GM20000 (cell line): ENCODE measurements at regions not wholly inside any gene's neighbourhood (a gene's known extent, or its start where the extent isn't known, plus 50 kb on each side); places are given as distances from the start of the nearest gene placed in this dataset.

ENCODE experiments used
- DNase-seq: peaks from one replicate; pipeline ENCODE4 v3.0.0; 2012; ENCODE audit warnings: low spot score
- TF ChIP-seq, protein P1 (sequence below): IDR thresholded peaks from 2 replicates; pipeline ENCODE4 v1.5.1; 2012; ENCODE audit warnings: mild to moderate bottlenecking, control low read depth; ENCODE audit errors: extremely low read depth, missing control alignments

DNA sequence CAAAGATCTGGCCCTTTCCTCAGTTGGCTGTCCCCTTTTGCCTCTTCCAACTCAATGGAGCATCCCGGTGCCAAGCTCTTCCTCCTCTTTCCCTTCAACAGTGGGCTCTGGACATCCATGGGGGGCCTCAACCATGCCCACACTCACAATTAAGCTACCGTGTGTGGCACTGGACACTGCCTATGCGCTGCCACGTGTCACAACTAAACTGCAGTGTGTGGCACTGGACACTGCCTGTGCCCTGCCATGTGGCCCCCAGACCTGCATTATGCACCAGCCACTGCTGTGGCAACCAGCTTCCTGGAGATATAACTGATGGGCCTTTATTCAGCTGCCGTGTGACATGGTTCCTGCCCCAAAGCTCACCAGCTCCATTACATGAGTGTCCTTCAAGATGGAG is 179.1 kb downstream of the KCNA5 start:
- DNase-seq, result no peak
- TF ChIP-seq, protein P1, sequence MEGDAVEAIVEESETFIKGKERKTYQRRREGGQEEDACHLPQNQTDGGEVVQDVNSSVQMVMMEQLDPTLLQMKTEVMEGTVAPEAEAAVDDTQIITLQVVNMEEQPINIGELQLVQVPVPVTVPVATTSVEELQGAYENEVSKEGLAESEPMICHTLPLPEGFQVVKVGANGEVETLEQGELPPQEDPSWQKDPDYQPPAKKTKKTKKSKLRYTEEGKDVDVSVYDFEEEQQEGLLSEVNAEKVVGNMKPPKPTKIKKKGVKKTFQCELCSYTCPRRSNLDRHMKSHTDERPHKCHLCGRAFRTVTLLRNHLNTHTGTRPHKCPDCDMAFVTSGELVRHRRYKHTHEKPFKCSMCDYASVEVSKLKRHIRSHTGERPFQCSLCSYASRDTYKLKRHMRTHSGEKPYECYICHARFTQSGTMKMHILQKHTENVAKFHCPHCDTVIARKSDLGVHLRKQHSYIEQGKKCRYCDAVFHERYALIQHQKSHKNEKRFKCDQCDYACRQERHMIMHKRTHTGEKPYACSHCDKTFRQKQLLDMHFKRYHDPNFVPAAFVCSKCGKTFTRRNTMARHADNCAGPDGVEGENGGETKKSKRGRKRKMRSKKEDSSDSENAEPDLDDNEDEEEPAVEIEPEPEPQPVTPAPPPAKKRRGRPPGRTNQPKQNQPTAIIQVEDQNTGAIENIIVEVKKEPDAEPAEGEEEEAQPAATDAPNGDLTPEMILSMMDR, result no peak

DNA sequence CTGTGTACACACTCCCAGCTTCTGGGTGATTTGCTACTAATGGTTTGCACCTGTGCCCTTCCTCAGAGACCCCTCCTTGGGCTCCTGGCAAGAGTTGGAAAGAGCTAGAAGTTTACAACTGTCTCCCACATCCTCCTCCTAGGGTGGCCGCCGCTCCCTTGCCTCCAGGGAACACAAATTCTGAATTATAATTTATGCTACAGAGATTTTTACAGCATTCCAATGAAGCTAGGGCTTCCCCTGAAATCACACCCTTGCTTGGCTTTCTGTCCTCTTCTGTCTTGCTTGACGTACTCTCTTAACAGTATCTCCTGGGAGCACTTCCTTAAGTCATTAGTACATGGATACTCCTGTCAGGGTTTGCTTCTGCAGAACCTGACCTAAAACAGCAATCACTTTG is 180.2 kb downstream of the KCNA5 start:
- TF ChIP-seq, protein P1, result no peak
- DNase-seq, result no peak

DNA sequence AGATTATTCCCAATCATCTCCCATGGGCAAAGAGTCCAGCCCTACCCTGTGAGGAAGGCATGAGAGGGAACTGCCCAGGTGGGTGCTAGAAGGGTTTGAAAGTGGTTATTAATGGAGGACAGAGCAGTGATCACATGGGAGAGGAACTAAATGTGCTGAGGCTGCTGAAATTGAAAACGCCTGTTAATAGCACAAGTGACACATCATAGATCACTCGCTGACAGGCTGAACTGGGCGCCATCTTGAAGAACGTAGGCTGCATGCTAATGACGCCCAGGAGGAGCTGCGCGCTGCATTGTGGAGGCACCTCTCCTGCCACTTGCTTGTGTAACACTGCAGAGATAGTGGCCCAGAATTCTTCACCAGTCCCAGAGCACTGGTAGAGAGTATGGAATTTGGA is 182.9 kb downstream of the KCNA5 start:
- TF ChIP-seq, protein P1, result no peak
- no peak for DNase-seq

DNA sequence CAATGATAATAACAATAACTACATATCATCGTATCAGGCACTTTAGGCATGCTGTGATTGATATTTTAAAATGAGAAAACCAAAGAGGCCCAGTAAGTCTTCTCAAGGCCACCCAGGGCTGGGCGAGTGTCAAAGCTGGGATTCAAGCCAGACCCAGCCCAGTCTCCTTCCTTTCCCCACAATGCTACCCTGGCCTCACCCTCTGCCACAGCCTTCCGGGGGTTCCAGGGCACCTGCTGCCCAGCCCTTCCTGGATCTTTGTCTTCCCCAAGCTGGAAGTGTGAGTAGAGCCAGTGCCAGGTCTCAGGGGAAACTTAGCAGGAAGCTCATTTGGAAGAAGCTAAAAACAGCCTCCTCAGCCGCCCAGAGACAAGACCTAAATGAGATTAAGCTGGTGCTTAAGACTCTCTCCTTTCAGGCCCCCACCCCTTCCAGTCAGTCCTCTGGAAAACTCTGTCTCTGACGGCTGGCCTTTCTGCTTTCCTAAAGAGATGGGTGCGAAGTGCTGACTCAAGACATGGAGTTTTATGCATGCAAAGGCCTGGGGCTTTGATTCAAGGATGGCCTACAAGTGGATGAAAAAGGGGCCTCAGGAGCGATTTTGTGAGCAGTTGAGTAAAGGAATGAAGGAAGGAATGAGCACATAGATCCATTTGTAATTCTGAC is 184.2 kb downstream of the KCNA5 start:
- no peak for DNase-seq
- TF ChIP-seq, protein P1, result no peak

DNA sequence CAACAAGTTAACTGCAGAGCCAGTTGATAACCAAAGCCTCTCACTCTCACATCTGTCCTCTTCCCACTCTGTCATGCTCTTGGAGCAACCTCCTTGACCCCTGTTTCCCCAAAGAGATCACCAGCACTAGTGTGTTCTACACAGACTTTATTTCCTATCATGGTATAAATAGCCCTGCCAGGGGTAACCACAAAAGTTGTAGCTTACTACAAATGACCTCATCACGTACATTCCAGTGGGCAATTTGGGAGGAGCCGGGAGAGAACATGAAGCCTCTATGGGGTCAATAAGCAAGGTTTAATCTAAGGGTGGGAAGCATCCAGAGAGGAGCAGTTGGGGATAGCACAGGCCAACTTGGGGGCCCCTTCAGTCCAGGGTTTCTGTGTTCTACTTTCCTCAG is 186.5 kb downstream of the KCNA5 start:
- TF ChIP-seq, protein P1, result no peak
- no peak for DNase-seq

DNA sequence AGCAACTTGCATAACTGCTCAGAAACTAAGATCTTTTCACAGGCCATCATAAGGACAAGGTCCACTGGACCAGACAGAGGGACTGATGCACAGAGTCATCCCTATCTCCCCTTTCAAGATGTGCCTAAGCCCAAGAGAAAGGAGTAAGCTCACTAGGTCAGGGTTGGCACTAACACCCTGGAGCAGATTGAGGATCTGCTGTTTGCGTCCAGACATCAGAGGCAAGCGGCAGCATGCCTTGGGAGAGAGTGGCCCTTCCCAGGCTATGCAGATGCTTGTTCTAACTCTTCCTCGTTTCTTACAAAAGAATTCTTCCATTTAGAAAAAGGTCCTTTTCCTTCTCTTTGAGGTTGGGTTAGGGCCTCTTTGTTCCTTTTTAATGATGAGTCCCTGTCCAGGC is 187.2 kb downstream of the KCNA5 start:
- TF ChIP-seq, protein P1, result no peak
- DNase-seq, result no peak

DNA sequence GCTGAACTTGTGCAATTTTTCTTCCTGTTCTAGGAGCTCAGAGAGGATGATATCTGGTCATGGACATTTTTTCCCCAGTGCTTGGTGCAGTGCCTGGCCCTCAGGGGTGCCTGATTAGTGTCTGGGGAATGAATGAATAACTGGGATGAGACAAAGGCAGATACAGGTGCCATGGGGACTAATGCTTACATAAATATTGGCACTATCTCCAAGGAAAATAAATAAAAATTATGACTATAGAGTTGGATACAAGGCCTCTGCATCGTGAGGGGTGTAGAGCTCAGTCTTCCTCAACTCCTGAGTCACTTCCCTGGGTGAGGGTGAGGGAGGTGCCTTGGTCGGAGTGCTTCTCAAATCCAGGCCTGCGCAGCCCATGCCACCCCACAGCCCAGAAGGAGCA is 188.6 kb downstream of the KCNA5 start:
- DNase-seq, result no peak

More for the DNA sequence above, 188.6 kb downstream of the KCNA5 start:
- TF ChIP-seq, protein P1, result no peak
